Loucy (cell line): ENCODE measurements at regions not wholly inside any gene's neighbourhood (a gene's known extent, or its start where the extent isn't known, plus 50 kb on each side); places are given as distances from the start of the nearest gene placed in this dataset.

Source experiments
- EZH2phosphoT487 ChIP-seq: fragments of 200-600 bp; IDR thresholded peaks from 2 replicates; pipeline ENCODE4 v1.6.1; 2018; ENCODE audit warnings: antibody characterized with exemption, mild to moderate bottlenecking, moderate library complexity, borderline replicate concordance
- TF ChIP-seq, protein P1 (sequence below): fragments of 200-600 bp; sonication (generic); conservative IDR thresholded peaks from 2 replicates; pipeline ENCODE4 v1.5.1; 2014; ENCODE audit warnings: mild to moderate bottlenecking, antibody characterized with exemption, low read length

DNA sequence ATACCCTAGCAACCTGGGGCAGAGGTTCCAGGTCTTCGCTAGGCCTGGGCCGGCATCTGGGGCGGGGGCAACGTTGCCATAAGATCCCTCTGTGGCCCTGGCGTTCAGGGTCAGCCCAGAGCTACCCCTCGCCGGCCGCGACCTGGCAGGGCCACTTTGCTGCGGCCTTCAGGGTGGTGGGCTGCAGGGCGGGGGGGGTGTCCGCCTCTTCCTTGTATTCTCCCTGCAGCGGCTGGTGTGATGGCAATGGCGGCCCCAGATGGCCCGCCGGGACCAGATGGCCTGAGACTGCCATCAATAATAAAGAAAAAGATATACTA is 539.2 kb upstream of the POT1 start:
- TF ChIP-seq, protein P1, sequence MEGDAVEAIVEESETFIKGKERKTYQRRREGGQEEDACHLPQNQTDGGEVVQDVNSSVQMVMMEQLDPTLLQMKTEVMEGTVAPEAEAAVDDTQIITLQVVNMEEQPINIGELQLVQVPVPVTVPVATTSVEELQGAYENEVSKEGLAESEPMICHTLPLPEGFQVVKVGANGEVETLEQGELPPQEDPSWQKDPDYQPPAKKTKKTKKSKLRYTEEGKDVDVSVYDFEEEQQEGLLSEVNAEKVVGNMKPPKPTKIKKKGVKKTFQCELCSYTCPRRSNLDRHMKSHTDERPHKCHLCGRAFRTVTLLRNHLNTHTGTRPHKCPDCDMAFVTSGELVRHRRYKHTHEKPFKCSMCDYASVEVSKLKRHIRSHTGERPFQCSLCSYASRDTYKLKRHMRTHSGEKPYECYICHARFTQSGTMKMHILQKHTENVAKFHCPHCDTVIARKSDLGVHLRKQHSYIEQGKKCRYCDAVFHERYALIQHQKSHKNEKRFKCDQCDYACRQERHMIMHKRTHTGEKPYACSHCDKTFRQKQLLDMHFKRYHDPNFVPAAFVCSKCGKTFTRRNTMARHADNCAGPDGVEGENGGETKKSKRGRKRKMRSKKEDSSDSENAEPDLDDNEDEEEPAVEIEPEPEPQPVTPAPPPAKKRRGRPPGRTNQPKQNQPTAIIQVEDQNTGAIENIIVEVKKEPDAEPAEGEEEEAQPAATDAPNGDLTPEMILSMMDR, result no peak
- TF ChIP-seq EZH2phosphoT487, result no peak
